GM15510 (cell line): ENCODE measurements at regions not wholly inside any gene's neighbourhood (a gene's known extent, or its start where the extent isn't known, plus 50 kb on each side); places are given as distances from the start of the nearest gene placed in this dataset.

Source experiments
- POLR2A ChIP-seq: IDR thresholded peaks from 3 replicates; pipeline ENCODE4 v1.6.1; 2011; ENCODE audit warnings: borderline replicate concordance; ENCODE audit not compliant: insufficient read length; ENCODE audit errors: extremely low read depth

DNA sequence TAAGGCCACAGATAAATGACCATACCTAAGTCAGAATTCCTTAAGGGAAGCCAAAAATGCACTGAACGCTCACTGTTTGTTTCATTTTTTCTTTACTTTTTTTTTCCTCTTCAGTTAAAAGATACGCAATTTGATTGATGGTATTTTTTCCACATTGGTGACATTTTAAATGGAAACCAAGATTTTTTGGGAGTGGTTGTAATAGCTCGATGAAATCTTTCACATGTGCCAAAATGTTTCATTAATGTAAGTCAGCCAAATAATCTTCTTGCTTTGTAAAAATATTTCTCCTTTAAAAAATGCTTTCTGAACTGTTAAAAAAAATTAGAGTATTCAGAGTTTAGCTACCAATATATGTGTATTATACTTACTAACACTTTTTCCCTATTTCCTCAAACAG is 339.8 kb downstream of the ZEB2 start:
- TF ChIP-seq POLR2A: no peak

DNA sequence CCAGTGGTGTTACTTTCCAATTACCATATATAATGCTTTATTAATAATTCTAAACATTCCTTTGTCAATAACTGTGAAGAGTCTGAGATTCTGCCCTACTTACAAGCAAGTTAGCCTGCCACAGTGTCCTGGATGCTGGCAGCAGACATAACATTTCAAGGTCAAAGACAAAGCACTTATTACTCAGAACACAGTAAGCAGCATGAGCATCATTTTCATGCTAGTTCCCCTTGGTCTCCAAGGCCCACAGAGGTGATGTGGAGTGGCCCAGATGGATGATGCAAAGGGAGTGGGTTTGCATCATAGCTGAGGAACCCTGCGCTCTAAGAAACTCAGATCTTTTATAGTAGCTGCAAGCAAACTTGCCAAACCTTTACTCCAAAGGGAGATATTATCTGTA is 349.7 kb downstream of the ZEB2 start:
- TF ChIP-seq POLR2A: no peak

DNA sequence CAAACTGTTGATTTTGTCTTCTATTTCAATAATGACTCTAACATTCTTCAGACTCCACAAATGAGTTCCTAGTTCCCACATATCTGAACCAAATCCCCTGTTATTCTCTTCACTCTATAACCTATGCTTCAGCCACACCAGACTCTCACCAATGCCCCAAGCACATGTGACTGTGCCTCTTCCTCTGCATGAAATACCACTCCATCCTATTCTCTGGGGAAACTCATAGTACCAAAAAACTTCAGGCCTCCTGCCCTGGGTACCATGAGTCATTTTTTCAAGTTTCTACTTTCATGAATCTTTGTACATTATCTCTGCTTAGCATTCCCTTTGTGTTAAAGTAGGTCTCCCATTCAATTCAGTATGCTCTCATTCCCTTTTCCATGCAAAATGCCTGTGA is 353.2 kb downstream of the ZEB2 start:
- no peak for TF ChIP-seq POLR2A

DNA sequence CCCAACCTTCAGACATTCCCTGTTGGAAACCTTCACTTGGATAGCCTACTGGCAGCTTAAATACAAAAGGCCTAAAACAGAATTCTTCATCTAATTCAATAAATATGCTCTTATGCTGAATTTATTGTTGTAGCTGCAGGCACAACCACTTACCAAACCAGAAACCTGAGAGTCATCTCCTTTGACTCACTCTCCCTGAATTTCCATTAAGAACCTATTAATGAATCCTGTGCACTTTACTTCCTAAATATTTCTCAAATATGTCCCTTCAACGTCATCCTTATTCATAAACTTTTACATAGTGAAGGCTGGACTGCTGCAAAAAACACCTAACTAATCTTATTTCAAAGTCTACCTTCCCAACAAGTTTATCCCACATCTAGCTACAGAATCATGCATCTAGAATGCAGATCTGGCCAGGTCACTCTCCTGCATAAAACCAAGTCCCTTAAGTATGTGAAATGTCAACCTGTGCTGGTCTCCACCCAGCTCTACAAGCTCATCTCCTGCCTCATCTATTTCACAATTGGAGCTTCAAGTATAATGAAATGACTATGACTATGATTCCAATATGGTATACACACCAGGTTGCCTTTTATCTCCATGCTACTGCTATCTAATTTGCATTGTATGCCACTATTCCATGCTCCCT is 354.2 kb downstream of the ZEB2 start:
- TF ChIP-seq POLR2A: no peak

DNA sequence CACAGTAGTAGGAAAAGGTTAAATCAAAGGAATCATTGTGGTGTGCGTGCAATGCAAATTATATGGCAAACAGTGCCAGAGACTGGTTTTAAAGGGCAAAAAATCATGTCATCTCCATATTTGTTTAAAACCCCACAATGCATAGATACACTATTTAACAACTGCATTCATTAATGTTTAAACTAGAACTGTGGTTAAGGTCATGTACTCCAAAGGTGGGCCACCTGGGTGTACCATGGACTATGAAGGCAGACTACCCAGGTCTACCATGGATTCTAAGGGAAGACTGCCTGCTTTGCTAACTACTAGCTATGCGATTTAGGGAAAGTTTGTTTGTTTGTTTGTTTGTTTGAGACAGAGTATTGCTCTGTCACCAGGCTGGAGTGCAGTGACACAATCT is 356.3 kb downstream of the ZEB2 start:
- no peak for TF ChIP-seq POLR2A

DNA sequence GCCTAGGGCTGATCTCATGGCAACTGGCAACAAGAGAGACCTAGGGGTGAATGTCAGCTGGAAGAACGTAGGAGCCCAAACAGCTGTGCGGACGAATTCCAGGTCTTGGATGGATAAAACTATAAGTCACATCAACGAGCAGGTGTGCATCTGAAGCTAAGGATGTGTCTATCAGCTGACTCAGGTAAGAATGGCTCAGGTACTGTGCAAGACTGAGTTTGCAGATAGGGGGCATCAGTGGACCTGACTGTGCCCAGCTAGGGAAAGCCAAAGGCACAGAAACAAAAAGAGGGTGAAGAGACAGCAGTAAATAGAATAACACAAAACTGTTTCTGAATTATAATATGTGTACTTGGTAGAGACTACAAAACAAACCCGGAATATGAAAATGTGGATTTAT is 357.3 kb downstream of the ZEB2 start:
- TF ChIP-seq POLR2A: no peak

DNA sequence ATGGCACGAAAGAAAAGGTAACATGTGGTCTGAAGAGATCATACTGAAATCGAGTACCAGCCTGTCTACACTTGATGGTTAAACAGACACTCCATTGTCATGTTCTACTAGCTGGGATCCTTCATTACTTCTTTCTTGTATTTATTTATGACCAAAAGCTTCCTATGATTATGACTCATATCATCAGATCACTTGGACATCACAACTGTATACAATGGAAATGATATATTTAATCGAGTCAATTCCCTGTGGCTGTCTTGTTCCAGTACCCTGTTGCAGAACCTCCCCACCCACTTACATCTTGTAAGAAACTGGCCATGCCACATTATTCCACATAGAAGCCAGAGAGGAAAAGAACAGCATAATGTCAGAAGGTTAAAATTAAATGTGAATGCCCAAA is 358.9 kb downstream of the ZEB2 start:
- no peak for TF ChIP-seq POLR2A

DNA sequence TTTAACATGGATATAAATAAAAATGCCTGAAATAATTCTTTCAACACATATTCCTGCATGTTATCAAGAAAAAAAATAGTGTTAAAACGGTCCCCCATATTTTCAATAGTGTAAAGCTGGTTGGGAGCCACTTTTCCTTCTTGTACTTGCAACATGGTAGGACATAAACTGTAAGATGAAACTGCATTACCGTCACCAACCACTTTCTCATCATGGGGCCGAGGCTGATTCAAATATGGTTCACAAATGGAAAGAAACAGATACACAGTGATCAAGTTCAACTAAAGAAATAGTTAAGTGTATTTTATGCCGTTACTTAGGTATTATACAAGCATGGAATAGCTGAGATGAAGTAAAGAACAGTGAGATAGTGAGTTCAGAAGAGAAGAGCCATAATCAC is 360.7 kb downstream of the ZEB2 start:
- TF ChIP-seq POLR2A: no peak

DNA sequence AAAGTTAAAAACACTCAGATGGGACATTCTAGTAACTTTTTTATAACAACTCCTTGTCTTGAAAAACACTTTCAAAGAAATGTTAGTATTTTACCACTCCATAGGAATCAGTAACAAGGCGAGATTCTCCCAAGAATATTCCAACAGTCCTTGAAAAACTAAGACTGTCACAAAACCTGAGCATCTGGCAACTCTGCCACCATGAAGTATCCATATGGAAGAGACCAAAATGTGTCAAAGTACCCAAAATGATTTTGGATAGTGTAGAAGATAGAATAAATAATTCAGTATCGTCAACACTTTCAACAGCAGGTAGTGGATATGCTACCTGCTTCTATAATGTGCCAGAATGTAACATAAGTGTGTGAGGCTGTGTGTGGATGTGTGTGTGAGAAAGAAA is 361.8 kb downstream of the ZEB2 start:
- TF ChIP-seq POLR2A: no peak

DNA sequence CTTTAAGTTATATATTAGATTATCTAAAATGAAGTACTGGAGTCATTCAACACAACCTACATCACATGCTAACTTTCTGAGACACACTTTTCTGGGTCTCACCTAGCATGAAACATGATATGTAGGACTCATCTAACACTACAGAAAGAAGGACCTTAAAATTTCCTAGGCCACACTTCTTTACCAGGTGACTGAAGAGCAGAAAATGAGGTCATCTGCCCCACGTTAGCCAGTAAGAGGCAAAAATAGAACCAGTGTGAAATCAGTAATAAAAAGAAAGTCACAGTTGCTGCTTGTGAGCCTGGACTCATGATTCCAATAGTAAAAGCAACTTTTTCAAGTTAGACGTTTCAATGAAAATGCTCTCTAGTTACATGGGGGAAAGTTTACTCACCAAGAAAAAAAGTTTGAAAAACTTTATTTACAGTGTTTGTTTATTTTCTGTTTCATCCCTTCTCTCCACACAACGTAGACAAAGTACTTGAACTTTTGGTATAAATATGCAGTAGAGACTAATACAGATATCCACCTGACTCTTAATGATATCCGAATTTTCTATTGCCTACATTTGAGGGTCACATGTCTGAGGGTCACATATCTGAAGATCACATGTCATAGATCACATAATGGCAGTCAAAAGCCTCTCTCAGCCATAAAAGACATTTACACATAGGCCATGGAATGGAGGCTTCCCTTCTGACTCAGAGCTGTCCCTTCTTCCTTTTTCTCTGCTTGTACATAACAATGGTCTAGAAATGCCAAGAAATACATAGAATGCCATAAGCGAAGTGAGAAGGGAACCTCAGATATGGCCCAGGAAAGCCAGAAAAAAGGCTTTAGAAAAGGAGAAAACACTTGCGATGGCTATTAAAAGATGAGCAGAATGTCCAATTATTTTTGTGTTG is 362.9 kb downstream of the ZEB2 start:
- no peak for TF ChIP-seq POLR2A

DNA sequence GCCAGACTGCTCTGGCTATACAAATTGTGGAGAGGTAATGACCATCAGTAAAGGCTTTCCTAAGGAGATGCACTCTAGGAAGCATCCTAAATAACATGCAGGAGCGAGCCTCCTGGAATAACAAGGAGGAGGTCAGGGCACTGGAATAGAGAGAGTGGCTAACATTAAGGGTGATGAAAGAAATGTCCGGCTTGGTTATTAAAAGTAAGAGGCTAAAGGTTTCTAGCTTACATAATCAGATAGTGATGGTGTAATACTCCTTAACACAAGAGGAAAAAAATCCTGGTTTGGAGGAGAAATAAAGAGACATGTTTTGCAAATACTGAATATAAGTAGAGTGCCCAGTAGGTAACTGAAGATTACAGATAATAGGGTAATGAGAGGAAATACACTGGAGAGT is 365.7 kb downstream of the ZEB2 start:
- no peak for TF ChIP-seq POLR2A

DNA sequence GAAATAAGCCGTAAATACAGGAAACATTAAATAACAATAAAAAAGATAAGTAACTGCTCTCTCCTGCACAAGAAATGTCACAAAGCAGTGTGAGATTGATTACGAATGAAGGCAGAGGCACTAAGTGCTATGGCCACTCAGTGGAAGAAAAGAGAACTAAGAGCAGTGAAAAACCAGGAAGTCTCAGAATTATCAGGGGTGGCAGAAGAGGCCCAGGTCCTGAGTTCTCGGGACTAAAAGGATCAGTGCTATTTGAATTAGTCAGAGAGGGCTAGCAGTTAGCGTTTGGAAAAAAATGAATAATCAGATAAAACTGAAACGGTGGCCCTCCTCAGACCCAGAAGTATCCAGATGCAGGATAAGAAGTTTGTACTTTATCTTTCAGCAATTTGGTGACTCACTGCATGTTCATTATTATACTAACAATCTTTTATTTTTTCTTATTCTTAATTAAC is 367.1 kb downstream of the ZEB2 start:
- TF ChIP-seq POLR2A: no peak

DNA sequence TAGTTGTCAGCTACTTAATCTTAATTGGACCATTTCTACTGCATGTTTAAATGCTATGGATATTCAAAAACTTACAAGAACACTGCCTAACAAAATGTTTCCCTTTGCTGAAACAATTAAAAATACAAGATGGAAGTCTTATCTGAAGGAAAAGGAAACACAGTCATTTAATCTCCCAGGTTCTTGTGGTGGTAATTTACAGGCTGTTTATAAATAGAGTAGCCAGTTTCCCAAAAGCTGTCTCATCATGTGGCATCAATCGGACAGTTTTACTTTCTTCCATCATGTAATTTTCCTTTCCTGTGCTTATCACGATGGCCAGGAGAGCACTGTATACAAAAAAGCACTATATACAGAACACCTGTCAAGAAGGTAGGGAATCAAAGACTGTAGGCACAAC is 368.1 kb downstream of the ZEB2 start:
- TF ChIP-seq POLR2A: no peak

DNA sequence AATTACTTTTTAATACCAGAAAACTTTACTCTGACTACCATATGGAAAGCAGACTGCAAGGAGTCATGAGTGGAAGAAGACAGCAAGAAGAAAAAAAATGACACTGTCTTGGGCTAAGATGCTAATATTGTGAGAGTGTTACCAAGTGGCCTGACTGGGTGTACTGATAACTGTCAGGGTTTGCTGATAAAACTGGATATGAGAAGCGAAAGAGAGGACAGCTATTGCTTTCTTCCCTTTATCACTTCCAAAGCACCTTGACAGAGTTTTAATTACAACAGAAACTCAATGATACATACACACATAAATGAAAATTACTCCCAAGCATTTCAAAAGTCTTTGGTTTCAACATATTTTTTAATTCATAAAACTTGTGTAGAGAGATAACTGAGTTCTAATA is 368.5 kb downstream of the ZEB2 start:
- TF ChIP-seq POLR2A: no peak

DNA sequence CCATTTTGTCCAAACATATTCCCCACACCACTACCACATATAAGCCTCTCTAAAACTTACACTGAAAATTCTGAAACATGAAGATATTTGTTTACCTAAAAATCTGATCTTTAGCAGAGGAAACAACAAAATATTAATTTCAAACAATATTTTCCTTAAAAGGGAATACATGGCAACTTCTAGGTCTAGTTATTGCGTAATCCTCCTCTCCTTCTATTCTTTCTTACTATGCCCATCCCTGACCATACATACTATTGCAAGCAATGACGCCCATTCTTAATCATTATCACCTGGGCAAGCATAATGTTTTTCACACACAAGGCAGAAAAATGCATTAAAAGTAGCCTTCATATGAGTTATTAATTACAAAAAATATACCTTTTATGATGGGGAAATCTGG is 372.6 kb downstream of the ZEB2 start:
- no peak for TF ChIP-seq POLR2A

DNA sequence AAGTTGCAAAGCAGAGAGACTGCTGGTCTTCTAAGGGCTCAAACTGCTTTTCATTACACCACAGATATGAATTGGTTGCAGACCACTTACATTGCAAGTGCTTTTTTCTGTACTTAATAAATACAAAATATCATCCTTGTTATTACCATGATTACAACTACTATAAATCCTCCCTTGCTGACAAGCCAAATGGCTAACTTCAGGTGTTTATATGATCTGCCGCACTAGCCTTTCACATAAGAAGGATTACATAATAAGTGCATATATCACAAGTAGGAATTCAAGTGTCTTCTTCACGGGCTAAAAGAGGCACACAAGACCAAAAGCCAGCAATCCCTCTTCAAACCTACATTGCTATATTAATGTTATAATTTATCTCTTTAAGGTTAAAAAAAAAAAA is 373.0 kb downstream of the ZEB2 start:
- no peak for TF ChIP-seq POLR2A
